ENCODE measurements at regions not wholly inside any gene's neighbourhood (a gene's known extent, or its start where the extent isn't known, plus 50 kb on each side); places are given as distances from the start of the nearest gene placed in this dataset.
A peak's percentile ranks its signal among the peaks of the same experiment; 100 is the strongest.
"Not testable (repeated sequence)": the region's sequence is repeated elsewhere in the genome, so short reads cannot be mapped to it uniquely, and the experiment has no call there.

GRCh38 chr5:157951673-157952373 lies 92.9 kb upstream of the CLINT1 start:
- no peaks in the 10 kb centered on the region for H3K36me3 ChIP-seq
- peaks cover 6% of the 10 kb centered on the region for H3K4me1 ChIP-seq
- no peak overlapping the region for H3K27ac ChIP-seq
- H3K4me3 ChIP-seq, result no peak overlapping the region
- no peaks in the 10 kb centered on the region for H3K9me3 ChIP-seq
- DNase-seq (ENCODE audit: low spot score in 2 of 2), result no peak
- no peak for TF ChIP-seq EP300 (IDR thresholded peaks at IDR 0.05)
- TF ChIP-seq CTCF (IDR thresholded peaks at IDR 0.05), result no peak
- TF ChIP-seq POLR2AphosphoS5 (IDR thresholded peaks at IDR 0.05), result no peak
- no peak for TF ChIP-seq POLR2A (IDR thresholded peaks at IDR 0.05)
- no peaks in the 10 kb centered on the region for H3K27me3 ChIP-seq
- WGBS, result 65% methylated on average over 4 of the region's 4 CpGs

GRCh38 chr5:157949520-157949919 lies 90.6 kb upstream of the CLINT1 start:
- Histone ChIP-seq H3K4me3 (no peak overlapping the region), H3K4me1 (peaks cover 6% of the 10 kb centered on the region), H3K27me3 (no peaks in the 10 kb centered on the region), H3K9me3 (no peaks in the 10 kb centered on the region), H3K36me3 (no peaks in the 10 kb centered on the region), H3K27ac (no peak overlapping the region)
- DNase-seq (ENCODE audit: low spot score in 2 of 2), result no peak
- TF ChIP-seq CTCF (IDR thresholded peaks at IDR 0.05) (no peak), POLR2AphosphoS5 (IDR thresholded peaks at IDR 0.05) (no peak), EP300 (IDR thresholded peaks at IDR 0.05) (no peak), POLR2A (IDR thresholded peaks at IDR 0.05) (no peak)
- 100% methylated on average over 1 of the region's 1 CpG for WGBS

GRCh38 chr5:157948738-157949410 lies 89.9 kb upstream of the CLINT1 start:
- Histone ChIP-seq H3K4me3 (no peak overlapping the region), H3K27me3 (no peaks in the 10 kb centered on the region), H3K27ac (no peak overlapping the region), H3K4me1 (peaks cover 6% of the 10 kb centered on the region), H3K36me3 (no peaks in the 10 kb centered on the region), H3K9me3 (no peaks in the 10 kb centered on the region)
- peak; percentile 88 to 90 for DNase-seq (ENCODE audit: low spot score in 2 of 2)
- TF ChIP-seq CTCF (IDR thresholded peaks at IDR 0.05) (peak; percentile 82 to 87), POLR2AphosphoS5 (IDR thresholded peaks at IDR 0.05) (peak in 1 of 3 donors; percentile 19), EP300 (IDR thresholded peaks at IDR 0.05) (no peak)
- 14% methylated on average over 11 of the region's 11 CpGs for WGBS

GRCh38 chr5:157947156-157947555 lies 88.2 kb upstream of the CLINT1 start:
- H3K9me3 ChIP-seq, result no peaks in the 10 kb centered on the region
- TF ChIP-seq POLR2AphosphoS5 (IDR thresholded peaks at IDR 0.05) (no peak), CTCF (IDR thresholded peaks at IDR 0.05) (no peak), POLR2A (IDR thresholded peaks at IDR 0.05) (no peak), EP300 (IDR thresholded peaks at IDR 0.05) (no peak)
- no peak for DNase-seq (ENCODE audit: low spot score in 2 of 2)
- peaks cover 6% of the 10 kb centered on the region for H3K4me1 ChIP-seq
- H3K4me3 ChIP-seq, result no peak overlapping the region
- H3K27me3 ChIP-seq, result no peaks in the 10 kb centered on the region
- no peaks in the 10 kb centered on the region for H3K36me3 ChIP-seq
- WGBS, result 82% methylated on average over 7 of the region's 7 CpGs
- no peak overlapping the region for H3K27ac ChIP-seq

GRCh38 chr5:157945822-157946221 lies 86.9 kb upstream of the CLINT1 start:
- 83% methylated on average over 5 of the region's 5 CpGs for WGBS
- not testable (repeated sequence) for H3K9me3 ChIP-seq; H3K36me3 ChIP-seq; H3K27me3 ChIP-seq; DNase-seq (ENCODE audit: low spot score in 2 of 2); H3K4me3 ChIP-seq; H3K27ac ChIP-seq; H3K4me1 ChIP-seq
